Smooth muscle cell (in vitro differentiated cells): ENCODE measurements at regions not wholly inside any gene's neighbourhood (a gene's known extent, or its start where the extent isn't known, plus 50 kb on each side); places are given as distances from the start of the nearest gene placed in this dataset.

Experiments used
- DNase-seq: peaks from one replicate; lab custom pipeline; 2025; ENCODE audit not compliant: unreplicated experiment; lab: John Stamatoyannopoulos, UW
- H2AFZ ChIP-seq: fragments of 200-600 bp; sonication (generic); 2 replicates; pipeline ENCODE4 v1.6.0; 2016; ENCODE audit warnings: antibody characterized with exemption, low read depth, mild to moderate bottlenecking
- H3F3A ChIP-seq: fragments of 200-600 bp; sonication (generic); 2 replicates; pipeline ENCODE4 v1.6.0; 2017; ENCODE audit warnings: antibody characterized with exemption, low read depth
- H3K27ac ChIP-seq: fragments of 200-600 bp; sonication (generic); 2 replicates; pipeline ENCODE4 v1.5.1; 2016; ENCODE audit warnings: low read depth, mild to moderate bottlenecking
- H3K27me3 ChIP-seq: fragments of 200-600 bp; sonication (generic); 2 replicates; pipeline ENCODE4 v1.6.1; 2016; ENCODE audit warnings: low read depth, mild to moderate bottlenecking
- H3K36me3 ChIP-seq: fragments of 200-600 bp; sonication (generic); 2 replicates; pipeline ENCODE4 v1.5.1; 2016; ENCODE audit warnings: low read depth
- H3K4me1 ChIP-seq: fragments of 200-600 bp; sonication (generic); 2 replicates; pipeline ENCODE4 v1.5.1; 2016; ENCODE audit warnings: low read depth
- H3K4me2 ChIP-seq: fragments of 200-600 bp; sonication (generic); 2 replicates; pipeline ENCODE4 v1.6.0; 2016; ENCODE audit warnings: mild to moderate bottlenecking
- H3K4me3 ChIP-seq: fragments of 200-600 bp; sonication (generic); 2 replicates; pipeline ENCODE4 v1.5.1; 2016; ENCODE audit warnings: mild to moderate bottlenecking
- H3K79me2 ChIP-seq: fragments of 200-600 bp; sonication (generic); 2 replicates; pipeline ENCODE4 v1.6.0; 2016; ENCODE audit warnings: low read depth, mild to moderate bottlenecking
- H3K9ac ChIP-seq: fragments of 200-600 bp; sonication (generic); 2 replicates; pipeline ENCODE4 v1.6.0; 2016; ENCODE audit warnings: low read depth
- H3K9me3 ChIP-seq: fragments of 200-600 bp; sonication (generic); replicated peaks from 2 replicates; pipeline ENCODE4 v1.5.1; 2016; ENCODE audit warnings: low read depth
- H4K20me1 ChIP-seq: fragments of 200-600 bp; sonication (generic); 2 replicates; pipeline ENCODE4 v1.6.0; 2016; ENCODE audit warnings: low read depth
- CTCF ChIP-seq: fragments of 200-600 bp; sonication (generic); IDR thresholded peaks from 2 replicates; pipeline ENCODE4 v1.5.1; 2017; ENCODE audit warnings: borderline replicate concordance, mild to moderate bottlenecking, antibody characterized with exemption; ENCODE audit not compliant: insufficient read depth, poor library complexity, severe bottlenecking
- WGBS: methylation state at CpG from one replicate; pipeline ENCODE4 v1.1.7; 2016; ENCODE audit warnings: low lambda C conversion rate; 5-methylcytosine and 5-hydroxymethylcytosine counted together

GRCh38 chr13:38147050-38147449, 202.6 kb upstream of the UFM1 start:
- Histone ChIP-seq H3K27ac (no peak overlapping the region), H3K9ac (no peak overlapping the region), H3K9me3 (no peaks in the 10 kb centered on the region), H2AFZ (no peak overlapping the region), H3K79me2 (no peaks in the 10 kb centered on the region), H3F3A (no peaks in the 10 kb centered on the region), H3K4me1 (no peaks in the 10 kb centered on the region), H3K27me3 (no peaks in the 10 kb centered on the region), H3K4me3 (no peak overlapping the region), H4K20me1 (no peaks in the 10 kb centered on the region), H3K4me2 (no peak overlapping the region), H3K36me3 (no peaks in the 10 kb centered on the region)
- no peak for DNase-seq
- 88% methylated on average over 3 of the region's 3 CpGs for WGBS
- no peak for TF ChIP-seq CTCF

- no peak for DNase-seq
- Histone ChIP-seq H3K36me3 (no peaks in the 10 kb centered on the region), H3K27ac (no peak overlapping the region)
Observed at GRCh38 chr13:38141792-38142191, 207.9 kb upstream of the UFM1 start.

GRCh38 chr13:38135592-38135991, 214.1 kb upstream of the UFM1 start:
- Histone ChIP-seq H2AFZ (no peak overlapping the region), H3K79me2 (no peaks in the 10 kb centered on the region)
- 88% methylated on average over 4 of the region's 4 CpGs for WGBS

More at GRCh38 chr13:38141792-38142191, 207.9 kb upstream of the UFM1 start:
- Histone ChIP-seq H4K20me1 (no peaks in the 10 kb centered on the region), H3K4me3 (no peak overlapping the region), H3K79me2 (no peaks in the 10 kb centered on the region), H3K4me1 (no peaks in the 10 kb centered on the region), H3K27me3 (no peaks in the 10 kb centered on the region), H3K9ac (no peak overlapping the region), H3K4me2 (no peak overlapping the region), H3K9me3 (no peaks in the 10 kb centered on the region), H2AFZ (no peak overlapping the region), H3F3A (no peaks in the 10 kb centered on the region)
- no peak for TF ChIP-seq CTCF

More at GRCh38 chr13:38135592-38135991, 214.1 kb upstream of the UFM1 start:
- TF ChIP-seq CTCF = no peak
- no peaks in the 10 kb centered on the region for H3K36me3 ChIP-seq
- no peaks in the 10 kb centered on the region for H4K20me1 ChIP-seq
- H3K27me3 ChIP-seq = no peaks in the 10 kb centered on the region
- H3K9ac ChIP-seq = no peak overlapping the region
- H3K27ac ChIP-seq = no peak overlapping the region
- no peak for DNase-seq
- H3F3A ChIP-seq = no peaks in the 10 kb centered on the region
- H3K4me3 ChIP-seq = no peak overlapping the region
- H3K9me3 ChIP-seq = no peaks in the 10 kb centered on the region
- H3K4me2 ChIP-seq = no peak overlapping the region
- H3K4me1 ChIP-seq = no peaks in the 10 kb centered on the region
